ENCODE measurements at regions not wholly inside any gene's neighbourhood (a gene's known extent, or its start where the extent isn't known, plus 50 kb on each side); places are given as distances from the start of the nearest gene placed in this dataset.

- no peaks in the 10 kb centered on the region for H3K36me3 ChIP-seq (ENCODE audit: control insufficient read depth in 2 of 3, insufficient read depth in 3 of 3, low read length in 3 of 3)
- POLR2A ChIA-PET, result no interaction called here
- H3K4me3 Mint-ChIP-seq, result no peak overlapping the region
- H3K36me3 Mint-ChIP-seq, result no peaks in the 10 kb centered on the region
- CTCF ChIA-PET, result interaction anchor here (0.6 kb wide), 2 partner anchors 120 to 396 kb away, joined by 3 to 4 read pairs; no protein-coding TSS in a partner anchor
- H3K4me1 Mint-ChIP-seq, result peaks cover 0 to 4% (median 0%) of the 10 kb centered on the region in 7 donors
- H3K4me1 ChIP-seq (ENCODE audit: control insufficient read depth in 2 of 2, insufficient read depth in 2 of 2, low read length in 2 of 2), result no peaks in the 10 kb centered on the region
- no peaks in the 10 kb centered on the region for H3K9me3 ChIP-seq (ENCODE audit: control insufficient read depth in 2 of 3, low read length in 3 of 3)
- H3K27ac Mint-ChIP-seq, result no peak overlapping the region
- no peak overlapping the region for H3K27ac ChIP-seq (ENCODE audit: low read depth, low read length)
- no peaks in the 10 kb centered on the region for H3K27me3 ChIP-seq (ENCODE audit: control insufficient read depth in 2 of 2, insufficient read depth in 2 of 2, low read length in 2 of 2)
- ATAC-seq, result no peak
- DNase-seq, result no peak
- H3K27me3 Mint-ChIP-seq, result peaks cover 17 to 37% (median 22%) of the 10 kb centered on the region in 5 donors
- H3K9me3 Mint-ChIP-seq, result no peaks in the 10 kb centered on the region
- intact Hi-C loops (cut with micrococcal nuclease), result no loop called here
- H3K4me3 ChIP-seq (ENCODE audit: low read length), result no peak overlapping the region
These were observed 137.7 kb upstream of the ETS2 start for GRCh38 chr21:38668067-38668466.

- intact Hi-C loops (cut with micrococcal nuclease), result no loop called here
- no peaks in the 10 kb centered on the region for H3K36me3 Mint-ChIP-seq
- Histone ChIP-seq H3K9me3 (ENCODE audit: control insufficient read depth in 2 of 3, low read length in 3 of 3) (no peaks in the 10 kb centered on the region), H3K4me3 (ENCODE audit: low read length) (no peak overlapping the region), H3K4me1 (ENCODE audit: control insufficient read depth in 2 of 2, insufficient read depth in 2 of 2, low read length in 2 of 2) (no peaks in the 10 kb centered on the region), H3K36me3 (ENCODE audit: control insufficient read depth in 2 of 3, insufficient read depth in 3 of 3, low read length in 3 of 3) (no peaks in the 10 kb centered on the region), H3K27me3 (ENCODE audit: control insufficient read depth in 2 of 2, insufficient read depth in 2 of 2, low read length in 2 of 2) (no peaks in the 10 kb centered on the region), H3K27ac (ENCODE audit: low read depth, low read length) (no peak overlapping the region)
- H3K9me3 Mint-ChIP-seq, result no peaks in the 10 kb centered on the region
- H3K4me3 Mint-ChIP-seq, result no peak overlapping the region
- H3K27me3 Mint-ChIP-seq, result peaks cover 13 to 32% (median 18%) of the 10 kb centered on the region in 5 donors
- ChIA-PET POLR2A (no interaction called here), CTCF (interaction anchor here (0.6 kb wide), 1 partner anchor 395 kb away, joined by 3 read pairs; no protein-coding TSS in a partner anchor)
- peaks cover 0 to 4% (median 0%) of the 10 kb centered on the region in 7 donors for H3K4me1 Mint-ChIP-seq
- ATAC-seq, result no peak
- DNase-seq, result no peak
- H3K27ac Mint-ChIP-seq, result no peak overlapping the region
These were observed 137.2 kb upstream of the ETS2 start for GRCh38 chr21:38668541-38668940.

DNA sequence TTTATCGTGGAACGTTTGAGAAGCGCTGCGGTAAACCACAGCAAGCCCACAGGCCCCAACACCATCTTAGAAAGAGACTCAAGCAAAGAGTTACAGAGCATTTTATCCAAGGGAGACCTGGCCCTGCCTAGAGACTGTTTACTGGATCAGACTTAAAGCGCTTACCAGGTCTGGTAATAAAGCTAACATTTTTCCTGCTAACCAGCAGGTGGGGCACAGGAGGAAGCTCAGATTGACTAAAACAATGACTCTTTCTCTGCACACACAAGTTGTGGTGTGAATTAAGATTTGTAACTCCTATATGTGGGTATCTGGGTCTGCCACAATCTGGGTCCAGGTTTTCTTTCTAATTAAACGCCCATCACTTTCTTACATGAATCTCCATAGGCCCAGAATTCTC, 136.5 kb upstream of the ETS2 start:
- Histone ChIP-seq H3K4me1 (ENCODE audit: control insufficient read depth in 2 of 2, insufficient read depth in 2 of 2, low read length in 2 of 2) (no peaks in the 10 kb centered on the region), H3K36me3 (ENCODE audit: control insufficient read depth in 2 of 3, insufficient read depth in 3 of 3, low read length in 3 of 3) (no peaks in the 10 kb centered on the region), H3K27me3 (ENCODE audit: control insufficient read depth in 2 of 2, insufficient read depth in 2 of 2, low read length in 2 of 2) (no peaks in the 10 kb centered on the region), H3K4me3 (ENCODE audit: low read length) (no peak overlapping the region), H3K27ac (ENCODE audit: low read depth, low read length) (no peak overlapping the region), H3K9me3 (ENCODE audit: control insufficient read depth in 2 of 3, low read length in 3 of 3) (no peaks in the 10 kb centered on the region)
- no peak overlapping the region for H3K27ac Mint-ChIP-seq
- intact Hi-C loops (cut with micrococcal nuclease), result loop anchor here in 1 of 2 donors (1.0 kb wide), 1 partner anchor 469 kb away; no protein-coding TSS in a partner anchor
- ChIA-PET POLR2A (no interaction called here), CTCF (no interaction called here)
- H3K27me3 Mint-ChIP-seq, result peaks cover 13 to 30% (median 16%) of the 10 kb centered on the region in 5 donors
- no peak for DNase-seq
- no peaks in the 10 kb centered on the region for H3K9me3 Mint-ChIP-seq
- ATAC-seq, result no peak
- H3K4me3 Mint-ChIP-seq, result no peak overlapping the region
- no peaks in the 10 kb centered on the region for H3K36me3 Mint-ChIP-seq
- H3K4me1 Mint-ChIP-seq, result peaks cover 0 to 4% (median 0%) of the 10 kb centered on the region in 7 donors

DNA sequence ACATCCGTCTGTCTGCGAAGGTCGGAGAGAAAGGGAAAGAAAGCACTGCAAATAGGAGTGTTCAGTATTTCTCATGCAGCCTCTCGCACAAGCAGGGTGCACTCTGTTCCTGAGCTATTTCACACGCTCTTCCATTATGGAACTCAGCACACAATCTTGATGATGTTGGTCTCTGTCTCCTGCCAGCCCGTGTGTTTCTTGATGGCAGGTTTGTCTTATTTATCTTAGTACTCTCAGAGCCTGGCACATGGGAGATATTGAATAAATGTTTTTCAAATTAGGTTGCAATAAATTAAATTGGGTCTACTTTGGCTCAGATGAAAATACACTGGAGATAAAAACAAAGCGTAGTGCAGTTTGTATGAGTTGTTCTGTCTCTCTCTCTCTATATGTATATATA, 134.9 kb upstream of the ETS2 start:
- H3K4me1 Mint-ChIP-seq, result peaks cover 0 to 4% (median 0%) of the 10 kb centered on the region in 7 donors

GRCh38 chr21:38671773-38672172, 134.0 kb upstream of the ETS2 start:
- Mint-ChIP-seq H3K4me1 (peaks cover 0 to 4% (median 0%) of the 10 kb centered on the region in 7 donors), H3K27me3 (peaks cover 7 to 28% (median 25%) of the 10 kb centered on the region in 5 donors), H3K36me3 (no peaks in the 10 kb centered on the region), H3K4me3 (no peak overlapping the region), H3K27ac (no peak overlapping the region), H3K9me3 (no peaks in the 10 kb centered on the region)
- Histone ChIP-seq H3K36me3 (ENCODE audit: control insufficient read depth in 2 of 3, insufficient read depth in 3 of 3, low read length in 3 of 3) (no peaks in the 10 kb centered on the region), H3K4me3 (ENCODE audit: low read length) (no peak overlapping the region), H3K9me3 (ENCODE audit: control insufficient read depth in 2 of 3, low read length in 3 of 3) (no peaks in the 10 kb centered on the region), H3K27me3 (ENCODE audit: control insufficient read depth in 2 of 2, insufficient read depth in 2 of 2, low read length in 2 of 2) (peaks cover 0 to 3% of the 10 kb centered on the region in 2 donors), H3K27ac (ENCODE audit: low read depth, low read length) (no peak overlapping the region), H3K4me1 (ENCODE audit: control insufficient read depth in 2 of 2, insufficient read depth in 2 of 2, low read length in 2 of 2) (no peaks in the 10 kb centered on the region)
- intact Hi-C loops (cut with micrococcal nuclease), result no loop called here
- no peak for DNase-seq
- ATAC-seq, result no peak
- ChIA-PET CTCF (no interaction called here), POLR2A (no interaction called here)

More for the DNA sequence above, 134.9 kb upstream of the ETS2 start:
- DNase-seq (no peak), ATAC-seq (no peak)
- no peak overlapping the region for H3K4me3 ChIP-seq (ENCODE audit: low read length)
- Mint-ChIP-seq H3K9me3 (no peaks in the 10 kb centered on the region), H3K27me3 (peaks cover 7 to 27% (median 21%) of the 10 kb centered on the region in 5 donors), H3K4me3 (no peak overlapping the region), H3K27ac (no peak overlapping the region), H3K36me3 (no peaks in the 10 kb centered on the region)
- H3K27ac ChIP-seq (ENCODE audit: low read depth, low read length), result no peak overlapping the region
- no peaks in the 10 kb centered on the region for H3K4me1 ChIP-seq (ENCODE audit: control insufficient read depth in 2 of 2, insufficient read depth in 2 of 2, low read length in 2 of 2)
- ChIA-PET POLR2A (no interaction called here), CTCF (no interaction called here)
- peaks cover 0 to under 1% of the 10 kb centered on the region in 2 donors for H3K27me3 ChIP-seq (ENCODE audit: control insufficient read depth in 2 of 2, insufficient read depth in 2 of 2, low read length in 2 of 2)
- intact Hi-C loops (cut with micrococcal nuclease), result no loop called here
- no peaks in the 10 kb centered on the region for H3K9me3 ChIP-seq (ENCODE audit: control insufficient read depth in 2 of 3, low read length in 3 of 3)
- H3K36me3 ChIP-seq (ENCODE audit: control insufficient read depth in 2 of 3, insufficient read depth in 3 of 3, low read length in 3 of 3), result no peaks in the 10 kb centered on the region

DNA sequence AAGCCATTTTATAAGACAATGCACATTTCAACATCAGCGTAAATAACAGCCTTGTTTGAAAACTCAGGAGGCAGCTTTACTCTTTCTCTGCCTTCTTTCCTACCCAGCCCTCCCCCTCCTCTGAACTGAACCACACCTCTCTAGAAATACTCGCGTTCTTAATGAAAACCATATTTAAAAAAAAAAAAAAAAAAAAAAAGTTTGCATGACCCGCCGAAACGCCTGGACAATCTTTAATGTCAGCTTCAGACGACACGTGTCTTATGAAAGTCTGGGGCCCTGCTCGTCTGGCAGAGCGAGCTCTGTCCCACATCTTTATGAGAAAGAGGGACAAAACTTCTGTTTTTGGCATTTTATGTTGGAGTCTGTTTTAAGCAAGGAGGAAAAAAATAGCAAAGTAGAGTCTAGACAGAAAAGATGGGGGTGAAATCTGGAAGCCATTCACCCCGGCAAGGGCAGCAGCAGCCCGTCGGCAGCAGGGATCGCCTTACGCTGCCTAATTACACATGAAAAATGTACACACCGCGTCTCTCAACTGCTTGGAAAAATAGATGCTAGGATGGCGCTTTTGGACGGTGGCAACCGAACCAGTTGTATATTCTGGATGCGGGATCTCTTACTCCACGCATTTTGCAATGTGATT, 130.4 kb upstream of the ETS2 start:
- H3K4me3 Mint-ChIP-seq, result peak overlapping the region in 1 of 10 donors; percentile 29
- H3K4me1 ChIP-seq (ENCODE audit: control insufficient read depth in 2 of 2, insufficient read depth in 2 of 2, low read length in 2 of 2), result no peaks in the 10 kb centered on the region
- H3K9me3 ChIP-seq (ENCODE audit: control insufficient read depth in 2 of 3, low read length in 3 of 3), result no peaks in the 10 kb centered on the region
- no peak overlapping the region for H3K4me3 ChIP-seq (ENCODE audit: low read length)
- H3K27ac Mint-ChIP-seq, result no peak overlapping the region
- peaks cover 8 to 39% (median 22%) of the 10 kb centered on the region in 5 donors for H3K27me3 Mint-ChIP-seq
- peaks cover 0 to 3% (median 0%) of the 10 kb centered on the region in 11 donors for H3K9me3 Mint-ChIP-seq
- CTCF ChIA-PET, result no interaction called here
- no peaks in the 10 kb centered on the region for H3K36me3 ChIP-seq (ENCODE audit: control insufficient read depth in 2 of 3, insufficient read depth in 3 of 3, low read length in 3 of 3)
- DNase-seq (no peak), ATAC-seq (no peak)
- no peak overlapping the region for H3K27ac ChIP-seq (ENCODE audit: low read depth, low read length)
- intact Hi-C loops (cut with micrococcal nuclease), result no loop called here
- POLR2A ChIA-PET, result no interaction called here
- peaks cover 0 to 3% of the 10 kb centered on the region in 2 donors for H3K27me3 ChIP-seq (ENCODE audit: control insufficient read depth in 2 of 2, insufficient read depth in 2 of 2, low read length in 2 of 2)
- H3K4me1 Mint-ChIP-seq, result peaks cover 0 to 3% (median 0%) of the 10 kb centered on the region in 7 donors
- H3K36me3 Mint-ChIP-seq, result no peaks in the 10 kb centered on the region

GRCh38 chr21:38678827-38679226, 126.9 kb upstream of the ETS2 start:
- no peak overlapping the region for H3K27ac Mint-ChIP-seq
- CTCF ChIA-PET, result no interaction called here
- no peaks in the 10 kb centered on the region for H3K4me1 ChIP-seq (ENCODE audit: control insufficient read depth in 2 of 2, insufficient read depth in 2 of 2, low read length in 2 of 2)
- H3K36me3 ChIP-seq (ENCODE audit: control insufficient read depth in 2 of 3, insufficient read depth in 3 of 3, low read length in 3 of 3), result no peaks in the 10 kb centered on the region
- peaks cover 14 to 53% (median 29%) of the 10 kb centered on the region in 5 donors for H3K27me3 Mint-ChIP-seq
- POLR2A ChIA-PET, result no interaction called here
- no peaks in the 10 kb centered on the region for H3K9me3 ChIP-seq (ENCODE audit: control insufficient read depth in 2 of 3, low read length in 3 of 3)
- peaks cover 0 to 3% of the 10 kb centered on the region in 2 donors for H3K27me3 ChIP-seq (ENCODE audit: control insufficient read depth in 2 of 2, insufficient read depth in 2 of 2, low read length in 2 of 2)
- DNase-seq, result no peak
- ATAC-seq, result no peak
- no peak overlapping the region for H3K4me3 Mint-ChIP-seq
- H3K4me3 ChIP-seq (ENCODE audit: low read length), result no peak overlapping the region
- intact Hi-C loops (cut with micrococcal nuclease), result no loop called here
- no peaks in the 10 kb centered on the region for H3K36me3 Mint-ChIP-seq
- no peak overlapping the region for H3K27ac ChIP-seq (ENCODE audit: low read depth, low read length)
- peaks cover 0 to 3% (median 0%) of the 10 kb centered on the region in 7 donors for H3K4me1 Mint-ChIP-seq
- H3K9me3 Mint-ChIP-seq, result peaks cover 0 to 3% (median 0%) of the 10 kb centered on the region in 11 donors

Data from naive thymus-derived CD4-positive, alpha-beta T cell (primary cell).